Activated CD4-positive, alpha-beta memory T cell treated with anti-CD3 and anti-CD28 coated beads for 36 hours (primary cell): ENCODE measurements at regions not wholly inside any gene's neighbourhood (a gene's known extent, or its start where the extent isn't known, plus 50 kb on each side); places are given as distances from the start of the nearest gene placed in this dataset.

Experiments used
- CTCF ChIA-PET: fragments of 350-600 bp; sonication (Branson Sonifier 250); formaldehyde crosslinking; loops from one replicate; lab custom pipeline; 2021; ENCODE audit warnings: antibody characterized with exemption, inconsistent platforms; lab: Charles Lee
- POLR2A ChIA-PET: fragments of 350-600 bp; sonication (Branson Sonifier 250); formaldehyde crosslinking; loops from one replicate; lab custom pipeline; 2021; ENCODE audit warnings: antibody characterized with exemption; lab: Charles Lee
- DNase-seq: peaks from one replicate; pipeline ENCODE4 v3.0.0-alpha.2; 2020
- H3K27ac Mint-ChIP-seq: one replicate; pipeline ENCODE4 v1.8.0; 2021; ENCODE audit warnings: mixed read lengths
- H3K27me3 Mint-ChIP-seq: one replicate; pipeline ENCODE4 v1.8.0; 2021; ENCODE audit warnings: mixed read lengths
- H3K36me3 Mint-ChIP-seq: one replicate; pipeline ENCODE4 v1.8.0; 2021; ENCODE audit warnings: mixed read lengths
- H3K4me1 Mint-ChIP-seq: one replicate; pipeline ENCODE4 v1.8.0; 2021; ENCODE audit warnings: low read depth, mixed read lengths
- H3K4me3 Mint-ChIP-seq: one replicate; pipeline ENCODE4 v1.8.0; 2021; ENCODE audit warnings: mild to moderate bottlenecking, mixed read lengths
- H3K9me3 Mint-ChIP-seq: one replicate; pipeline ENCODE4 v1.8.0; 2021; ENCODE audit warnings: mixed read lengths
- intact Hi-C: fragments of 100-400 bp; cut with micrococcal nuclease; formaldehyde crosslinking; loops from one replicate; pipeline ENCODE4 v1.15.1; 2023

DNA sequence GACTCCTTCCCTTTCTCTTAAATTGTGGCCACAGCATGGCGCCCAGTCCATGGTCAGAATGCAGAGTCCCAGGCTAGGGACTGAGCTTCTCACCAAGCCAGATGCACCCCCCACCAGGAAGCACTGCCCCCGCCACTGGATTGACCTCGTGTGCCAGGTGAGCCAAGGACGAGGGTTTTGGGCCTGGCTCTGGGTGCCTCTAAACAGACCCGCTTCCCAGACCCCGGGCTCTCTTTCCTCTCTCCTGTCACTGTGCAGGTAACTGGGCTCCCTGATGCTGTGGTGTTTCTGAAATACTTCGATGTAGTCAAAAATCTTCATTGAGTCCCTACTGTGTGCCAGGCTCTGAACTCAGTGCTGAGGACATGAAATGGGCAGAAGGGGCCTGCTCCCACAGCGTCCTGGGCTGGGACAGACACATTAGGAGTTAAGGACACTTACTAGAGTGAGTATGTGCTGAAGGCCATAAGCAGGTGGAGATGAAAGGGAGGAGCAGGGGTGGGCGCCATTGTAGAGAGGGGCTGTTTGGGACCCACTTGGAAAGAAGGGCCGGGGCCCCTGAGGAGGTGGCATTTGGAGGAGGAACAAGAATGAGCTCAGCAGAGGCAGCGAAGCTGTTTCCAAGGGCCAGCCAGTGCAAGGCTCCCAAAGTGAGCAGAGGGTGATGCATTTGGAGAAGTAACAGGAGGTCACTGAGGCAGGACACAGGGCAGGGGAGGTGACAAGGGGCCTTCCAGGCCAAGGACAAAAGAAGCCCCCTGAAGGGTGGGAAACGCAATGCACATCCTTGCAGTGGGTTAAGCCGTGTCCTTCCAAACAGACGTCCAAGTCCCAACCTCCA is 217.1 kb downstream of the ANKRD60 start:
- H3K4me3 Mint-ChIP-seq = no peak overlapping the region
- H3K27ac Mint-ChIP-seq = no peak overlapping the region
- H3K9me3 Mint-ChIP-seq = no peaks in the 10 kb centered on the region
- intact Hi-C loops = no loop called here
- POLR2A ChIA-PET = no interaction called here
- no peak for DNase-seq
- no peaks in the 10 kb centered on the region for H3K36me3 Mint-ChIP-seq
- H3K27me3 Mint-ChIP-seq = peaks cover 8% of the 10 kb centered on the region
- peaks cover 11% of the 10 kb centered on the region for H3K4me1 Mint-ChIP-seq
- CTCF ChIA-PET = no interaction called here

GRCh38 chr20:58010666-58011065 is 217.8 kb downstream of the ANKRD60 start:
- no peaks in the 10 kb centered on the region for H3K9me3 Mint-ChIP-seq
- intact Hi-C loops = no loop called here
- peaks cover 11% of the 10 kb centered on the region for H3K4me1 Mint-ChIP-seq
- no peaks in the 10 kb centered on the region for H3K36me3 Mint-ChIP-seq
- ChIA-PET CTCF (no interaction called here), POLR2A (no interaction called here)
- peaks cover 10% of the 10 kb centered on the region for H3K27me3 Mint-ChIP-seq
- H3K27ac Mint-ChIP-seq = no peak overlapping the region
- no peak for DNase-seq
- no peak overlapping the region for H3K4me3 Mint-ChIP-seq

GRCh38 chr20:58010186-58010585 is 218.3 kb downstream of the ANKRD60 start:
- Mint-ChIP-seq H3K4me3 (no peak overlapping the region), H3K4me1 (peaks cover 11% of the 10 kb centered on the region), H3K27me3 (peaks cover 8% of the 10 kb centered on the region), H3K27ac (no peak overlapping the region), H3K9me3 (no peaks in the 10 kb centered on the region), H3K36me3 (no peaks in the 10 kb centered on the region)
- POLR2A ChIA-PET = no interaction called here
- intact Hi-C loops = no loop called here
- CTCF ChIA-PET = no interaction called here
- no peak for DNase-seq

DNA sequence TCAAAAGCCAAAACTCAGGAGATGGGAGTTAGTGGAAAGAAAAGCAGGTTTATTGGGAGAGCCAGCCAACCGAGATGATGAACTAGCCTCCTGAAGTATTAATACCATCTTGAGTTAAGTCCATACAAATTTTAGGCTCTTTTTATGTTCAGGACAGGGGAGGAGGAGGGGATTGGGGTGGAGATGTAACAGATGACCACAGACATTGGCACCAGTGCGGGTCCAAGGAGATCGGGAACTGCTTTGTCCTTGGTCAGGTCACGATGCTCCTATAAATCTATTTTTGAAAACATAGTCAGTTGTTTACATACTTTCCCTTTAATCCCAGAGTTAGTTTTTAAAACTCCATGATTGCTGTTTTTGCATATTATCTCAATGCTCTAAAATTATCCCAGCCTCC is 219.6 kb downstream of the ANKRD60 start:
- ChIA-PET POLR2A (no interaction called here), CTCF (no interaction called here)
- no peak for DNase-seq
- Mint-ChIP-seq H3K9me3 (no peaks in the 10 kb centered on the region), H3K27ac (no peak overlapping the region), H3K4me1 (no peaks in the 10 kb centered on the region), H3K36me3 (no peaks in the 10 kb centered on the region), H3K27me3 (peaks cover 8% of the 10 kb centered on the region), H3K4me3 (no peak overlapping the region)
- intact Hi-C loops = no loop called here

DNA sequence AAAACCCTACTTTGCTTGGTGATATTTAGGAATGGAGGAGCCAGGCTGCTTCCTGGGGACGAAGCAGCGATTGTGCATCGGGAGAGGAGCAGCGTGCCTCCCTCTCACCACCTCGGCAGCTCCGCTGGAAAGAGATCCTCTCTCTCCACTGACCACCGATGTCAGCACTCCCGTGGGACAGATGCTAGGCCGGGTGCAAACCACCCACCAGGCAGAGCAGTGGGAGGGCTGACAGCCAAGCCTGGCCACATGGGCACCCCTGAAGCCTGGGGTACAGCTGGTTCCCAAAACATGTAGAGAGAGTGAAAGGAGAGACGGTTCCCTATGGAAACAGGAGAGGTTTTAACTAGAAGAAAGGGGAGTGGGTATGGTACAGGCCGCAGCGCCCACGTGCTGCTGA is 220.0 kb downstream of the ANKRD60 start:
- ChIA-PET POLR2A (no interaction called here), CTCF (no interaction called here)
- DNase-seq = no peak
- no peak overlapping the region for H3K27ac Mint-ChIP-seq
- H3K4me1 Mint-ChIP-seq = no peaks in the 10 kb centered on the region
- H3K36me3 Mint-ChIP-seq = no peaks in the 10 kb centered on the region
- H3K4me3 Mint-ChIP-seq = no peak overlapping the region
- intact Hi-C loops = no loop called here
- H3K9me3 Mint-ChIP-seq = no peaks in the 10 kb centered on the region
- H3K27me3 Mint-ChIP-seq = peaks cover 8% of the 10 kb centered on the region

DNA sequence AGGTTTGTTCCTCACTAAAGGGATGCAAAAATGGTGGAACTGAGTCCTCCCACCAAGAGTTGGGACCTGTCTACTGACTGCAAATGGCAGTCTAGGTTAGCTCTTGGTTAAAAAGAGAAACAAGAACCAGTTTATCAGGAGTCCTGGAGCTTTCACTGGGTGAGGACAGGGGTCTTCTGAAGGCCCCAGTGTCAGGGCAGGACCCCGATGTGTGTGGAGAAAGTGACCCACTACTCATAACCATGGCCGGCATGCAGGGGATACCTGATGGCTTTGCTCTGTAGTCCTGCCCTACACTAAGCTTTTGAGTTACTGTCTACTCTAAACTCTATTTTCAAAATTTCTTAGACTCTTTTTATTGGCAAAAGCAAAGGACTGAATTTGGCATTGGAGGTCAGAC is 220.5 kb downstream of the ANKRD60 start:
- ChIA-PET POLR2A (no interaction called here), CTCF (no interaction called here)
- intact Hi-C loops = no loop called here
- DNase-seq = no peak
- H3K9me3 Mint-ChIP-seq = no peaks in the 10 kb centered on the region
- no peak overlapping the region for H3K4me3 Mint-ChIP-seq
- no peak overlapping the region for H3K27ac Mint-ChIP-seq
- H3K27me3 Mint-ChIP-seq = peaks cover 8% of the 10 kb centered on the region
- no peaks in the 10 kb centered on the region for H3K36me3 Mint-ChIP-seq
- H3K4me1 Mint-ChIP-seq = no peaks in the 10 kb centered on the region

GRCh38 chr20:58006346-58007316 is 221.8 kb downstream of the ANKRD60 start:
- Mint-ChIP-seq H3K27ac (no peak overlapping the region), H3K4me3 (no peak overlapping the region), H3K4me1 (no peaks in the 10 kb centered on the region), H3K27me3 (peaks cover 8% of the 10 kb centered on the region), H3K9me3 (no peaks in the 10 kb centered on the region), H3K36me3 (no peaks in the 10 kb centered on the region)
- no peak for DNase-seq
- intact Hi-C loops = no loop called here
- ChIA-PET POLR2A (no interaction called here), CTCF (interaction anchor here (0.5 kb wide), 1 partner anchor 1491 kb away, joined by 3 read pairs; no protein-coding TSS in a partner anchor)

DNA sequence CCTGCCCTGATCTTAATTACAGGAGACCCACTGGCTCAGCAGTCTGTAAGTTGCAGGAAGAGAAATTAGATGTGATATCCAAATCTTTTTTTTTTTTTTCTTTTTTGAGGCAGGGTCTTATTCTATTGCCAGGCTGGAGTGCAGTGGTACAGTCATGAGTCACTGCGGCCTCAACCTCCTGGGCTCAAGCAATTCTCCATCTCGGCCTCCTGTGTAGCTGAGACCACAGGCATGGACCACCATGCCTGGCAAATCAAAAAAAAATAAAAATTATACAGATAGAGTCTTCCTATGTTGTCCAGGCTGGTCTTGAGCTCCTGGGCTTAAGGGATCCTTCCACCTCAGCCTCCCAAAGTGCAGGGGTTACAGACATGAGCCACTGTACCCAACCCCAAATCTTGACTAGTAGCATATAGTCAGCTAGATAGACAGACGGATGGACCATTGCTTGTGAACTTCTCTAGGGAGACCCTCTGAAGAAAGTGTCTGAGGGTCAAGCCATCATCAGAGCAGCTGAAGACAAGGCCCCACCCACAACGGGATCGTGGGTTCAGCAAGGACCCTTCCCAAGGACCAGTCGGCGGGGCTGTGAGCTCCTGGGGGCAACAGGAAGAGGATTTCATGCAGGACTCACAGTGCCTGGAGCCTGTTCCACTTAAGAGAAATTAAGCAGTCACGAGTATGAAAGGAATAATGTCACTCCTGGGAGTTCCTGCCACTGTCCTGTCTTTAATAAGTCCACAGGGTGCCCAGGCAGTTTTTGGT is 222.7 kb downstream of the ANKRD60 start:
- peaks cover 7% of the 10 kb centered on the region for H3K27me3 Mint-ChIP-seq
- H3K9me3 Mint-ChIP-seq = no peaks in the 10 kb centered on the region
- H3K27ac Mint-ChIP-seq = no peak overlapping the region
- DNase-seq = no peak
- intact Hi-C loops = no loop called here
- ChIA-PET POLR2A (no interaction called here), CTCF (no interaction called here)
- H3K36me3 Mint-ChIP-seq = no peaks in the 10 kb centered on the region
- no peak overlapping the region for H3K4me3 Mint-ChIP-seq
- H3K4me1 Mint-ChIP-seq = no peaks in the 10 kb centered on the region

DNA sequence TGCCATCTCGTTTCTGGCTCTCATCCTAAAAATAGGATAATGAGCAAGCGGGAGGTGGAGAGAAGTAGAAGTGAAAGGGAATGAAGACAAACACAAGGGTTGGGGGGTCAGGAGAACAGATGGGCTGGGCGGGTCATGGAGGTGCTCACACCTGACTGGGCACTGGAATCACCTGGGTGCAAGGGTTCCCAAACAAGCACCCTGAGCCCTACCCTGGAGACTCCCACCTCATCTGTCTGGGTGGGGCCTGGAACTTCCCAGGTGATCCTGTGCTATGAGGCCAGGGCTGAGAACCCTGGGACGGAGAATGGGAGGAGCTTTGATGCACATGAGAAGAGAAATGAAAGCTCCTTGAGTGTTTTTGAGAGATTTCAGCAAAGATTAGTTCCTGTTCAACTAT is 223.6 kb downstream of the ANKRD60 start:
- H3K4me3 Mint-ChIP-seq = no peak overlapping the region
- ChIA-PET CTCF (no interaction called here), POLR2A (no interaction called here)
- H3K27ac Mint-ChIP-seq = no peak overlapping the region
- no peak for DNase-seq
- no peaks in the 10 kb centered on the region for H3K9me3 Mint-ChIP-seq
- no peaks in the 10 kb centered on the region for H3K36me3 Mint-ChIP-seq
- intact Hi-C loops = no loop called here
- no peaks in the 10 kb centered on the region for H3K4me1 Mint-ChIP-seq
- peaks cover 7% of the 10 kb centered on the region for H3K27me3 Mint-ChIP-seq

GRCh38 chr20:58004146-58004545 is 224.3 kb downstream of the ANKRD60 start:
- Mint-ChIP-seq H3K9me3 (no peaks in the 10 kb centered on the region), H3K36me3 (no peaks in the 10 kb centered on the region), H3K4me3 (no peak overlapping the region), H3K27ac (no peak overlapping the region), H3K27me3 (peaks cover 9% of the 10 kb centered on the region), H3K4me1 (no peaks in the 10 kb centered on the region)
- intact Hi-C loops = no loop called here
- CTCF ChIA-PET = no interaction called here
- POLR2A ChIA-PET = no interaction called here
- no peak for DNase-seq

- POLR2A ChIA-PET = no interaction called here
- intact Hi-C loops = no loop called here
- Mint-ChIP-seq H3K9me3 (no peaks in the 10 kb centered on the region), H3K27ac (no peak overlapping the region), H3K36me3 (no peaks in the 10 kb centered on the region), H3K4me3 (no peak overlapping the region), H3K27me3 (peaks cover 14% of the 10 kb centered on the region), H3K4me1 (no peaks in the 10 kb centered on the region)
- no peak for DNase-seq
- CTCF ChIA-PET = no interaction called here
These were observed 224.9 kb downstream of the ANKRD60 start for GRCh38 chr20:58003525-58003924.

DNA sequence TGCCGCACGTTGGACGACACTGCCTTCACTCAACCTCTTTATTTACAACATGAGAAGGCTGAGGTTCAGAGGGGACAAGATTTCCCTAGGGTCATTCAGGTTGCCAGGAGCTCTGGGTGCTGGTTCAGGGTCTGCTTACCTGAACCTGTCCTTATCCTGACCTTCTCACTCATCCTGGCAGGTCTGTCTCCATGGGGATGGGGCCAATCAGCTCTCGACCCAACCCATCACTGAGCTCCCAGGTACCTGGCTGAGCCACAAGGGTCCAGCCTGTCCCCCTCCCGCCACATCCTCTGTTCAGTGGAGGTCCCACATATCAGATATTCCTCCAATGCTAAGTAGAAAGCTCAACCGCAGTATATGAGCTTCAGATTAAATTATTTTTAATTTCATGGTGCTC is 225.6 kb downstream of the ANKRD60 start:
- CTCF ChIA-PET = no interaction called here
- Mint-ChIP-seq H3K36me3 (no peaks in the 10 kb centered on the region), H3K4me3 (no peak overlapping the region), H3K27ac (no peak overlapping the region), H3K4me1 (no peaks in the 10 kb centered on the region), H3K9me3 (no peaks in the 10 kb centered on the region), H3K27me3 (peaks cover 14% of the 10 kb centered on the region)
- POLR2A ChIA-PET = no interaction called here
- DNase-seq = no peak
- intact Hi-C loops = no loop called here
